GM23338 (cell line): ENCODE measurements at regions not wholly inside any gene's neighbourhood (a gene's known extent, or its start where the extent isn't known, plus 50 kb on each side); places are given as distances from the start of the nearest gene placed in this dataset.

Experiments
- ATAC-seq: fragments of 200-7000 bp; cut with Tn5 transposase; 3 replicates; pipeline ENCODE4 v1.9.1; 2020
- DNase-seq: peaks from one replicate; pipeline ENCODE4 v3.0.0-alpha.2; 2015; ENCODE audit warnings: low spot score
- H2AFZ ChIP-seq: fragments of 200-600 bp; sonication (generic); 2 replicates; pipeline ENCODE4 v1.8.0; 2016; ENCODE audit warnings: antibody characterized with exemption, mild to moderate bottlenecking, moderate library complexity
- H3F3A ChIP-seq: fragments of 200-600 bp; sonication (generic); replicated peaks from 2 replicates; pipeline ENCODE4 v1.8.0; 2017; ENCODE audit warnings: antibody characterized with exemption, mixed run types, low read depth
- H3K27ac ChIP-seq: fragments of 200-600 bp; sonication (generic); 2 replicates; pipeline ENCODE4 v1.6.1; 2016; ENCODE audit warnings: low read depth
- H3K27me3 ChIP-seq: fragments of 200-600 bp; sonication (generic); 2 replicates; pipeline ENCODE4 v1.8.0; 2016; ENCODE audit warnings: mild to moderate bottlenecking, mixed run types, moderate library complexity; ENCODE audit not compliant: insufficient read depth
- H3K36me3 ChIP-seq: fragments of 200-600 bp; sonication (generic); 2 replicates; pipeline ENCODE4 v1.8.0; 2016; ENCODE audit warnings: mild to moderate bottlenecking; ENCODE audit not compliant: insufficient read depth
- H3K4me1 ChIP-seq: fragments of 200-600 bp; sonication (generic); 2 replicates; pipeline ENCODE4 v1.8.0; 2016; ENCODE audit warnings: mild to moderate bottlenecking, moderate library complexity; ENCODE audit not compliant: insufficient read depth
- H3K4me2 ChIP-seq: fragments of 200-600 bp; sonication (generic); 2 replicates; pipeline ENCODE4 v1.7.1; 2017; ENCODE audit warnings: mixed run types
- H3K4me3 ChIP-seq: fragments of 200-600 bp; sonication (generic); 2 replicates; pipeline ENCODE4 v1.6.1; 2016; ENCODE audit warnings: mixed run types
- H3K79me2 ChIP-seq: fragments of 200-600 bp; sonication (generic); replicated peaks from 2 replicates; pipeline ENCODE4 v1.8.0; 2017; ENCODE audit warnings: mild to moderate bottlenecking; ENCODE audit not compliant: insufficient read depth
- H3K9me2 ChIP-seq: fragments of 200-600 bp; sonication (generic); 2 replicates; pipeline ENCODE4 v1.8.0; 2017; ENCODE audit not compliant: insufficient read depth
- H4K20me1 ChIP-seq: fragments of 200-600 bp; sonication (generic); replicated peaks from 2 replicates; pipeline ENCODE4 v1.8.0; 2017; ENCODE audit warnings: mild to moderate bottlenecking; ENCODE audit not compliant: insufficient read depth
- H3K27ac Mint-ChIP-seq: 2 replicates; pipeline ENCODE4 v1.8.0; 2020; ENCODE audit warnings: inconsistent platforms, mild to moderate bottlenecking, moderate library complexity, mixed read lengths
- H3K27me3 Mint-ChIP-seq: 3 replicates; pipeline ENCODE4 v1.8.0; 2022; ENCODE audit warnings: low read depth, mild to moderate bottlenecking, moderate library complexity, mixed read lengths, inconsistent platforms; ENCODE audit not compliant: insufficient read depth, poor library complexity
- H3K36me3 Mint-ChIP-seq: 3 replicates; pipeline ENCODE4 v1.8.0; 2021; ENCODE audit warnings: low read depth, mild to moderate bottlenecking, inconsistent platforms, moderate library complexity, mixed read lengths
- H3K4me1 Mint-ChIP-seq: 3 replicates; pipeline ENCODE4 v1.8.0; 2020; ENCODE audit warnings: mild to moderate bottlenecking, inconsistent platforms, mixed read lengths
- H3K4me3 Mint-ChIP-seq: 3 replicates; pipeline ENCODE4 v1.8.0; 2021; ENCODE audit warnings: moderate library complexity, mild to moderate bottlenecking, inconsistent platforms, mixed read lengths
- H3K9me3 Mint-ChIP-seq: 3 replicates; pipeline ENCODE4 v1.8.0; 2020; ENCODE audit warnings: moderate library complexity, mild to moderate bottlenecking, inconsistent platforms, mixed read lengths
- CREB1 ChIP-seq: fragments of 250-450 bp; sonication (Bioruptor Pico); IDR thresholded peaks from 2 replicates; pipeline ENCODE4 v1.5.0; 2020; ENCODE audit warnings: low read depth, mild to moderate bottlenecking, moderate library complexity
- CTCF ChIP-seq, 2 experiments: fragments of 200-600 bp in 1 of 2; sonication (generic) in 1 of 2; conservative IDR thresholded peaks; 2 replicates each; pipeline versions ENCODE4 v1.5.1 to v1.6.1; 2016 to 2017; ENCODE audit warnings: antibody characterized with exemption in 2 of 2, low read depth in 2 of 2, mild to moderate bottlenecking in 2 of 2, moderate library complexity in 1 of 2
- EZH2 ChIP-seq: fragments of 200-600 bp; sonication (generic); IDR thresholded peaks from one replicate; pipeline ENCODE4 v1.8.0; 2017; ENCODE audit warnings: antibody characterized with exemption, mild to moderate bottlenecking, low read depth; ENCODE audit not compliant: unreplicated experiment
- EZH2phosphoT487 ChIP-seq: fragments of 200-600 bp; sonication (generic); IDR thresholded peaks from one replicate; pipeline ENCODE4 v1.8.1; 2018; ENCODE audit warnings: antibody characterized with exemption; ENCODE audit not compliant: unreplicated experiment
- JUNB ChIP-seq: IDR thresholded peaks from one replicate; pipeline ENCODE4 v1.6.1; 2016; ENCODE audit warnings: antibody characterized with exemption; ENCODE audit not compliant: unreplicated experiment
- REST ChIP-seq: IDR thresholded peaks from one replicate; pipeline ENCODE4 v1.6.1; 2018; ENCODE audit warnings: antibody characterized with exemption; ENCODE audit not compliant: unreplicated experiment
- STAT1 ChIP-seq: IDR thresholded peaks from one replicate; pipeline ENCODE4 v1.6.1; 2016; ENCODE audit warnings: antibody characterized with exemption; ENCODE audit not compliant: unreplicated experiment
- ZNF114 ChIP-seq: fragments of 250-450 bp; sonication (Bioruptor Pico); IDR thresholded peaks from 2 replicates; pipeline ENCODE4 v1.5.0; 2020; ENCODE audit warnings: mild to moderate bottlenecking, moderate library complexity
- ZNF331 ChIP-seq: fragments of 250-450 bp; sonication (Bioruptor Pico); IDR thresholded peaks from 2 replicates; pipeline ENCODE4 v1.5.0; 2020; ENCODE audit warnings: low read depth, mild to moderate bottlenecking, moderate library complexity
- ZNF462 ChIP-seq: fragments of 250-450 bp; sonication (Bioruptor Pico); IDR thresholded peaks from 2 replicates; pipeline ENCODE4 v1.5.0; 2020; ENCODE audit warnings: mild to moderate bottlenecking, moderate library complexity

GRCh38 chr16:50991436-50991835 is 159.6 kb downstream of the SALL1 start (continued):
- no peak for TF ChIP-seq REST
- no peak for TF ChIP-seq EZH2
- TF ChIP-seq EZH2phosphoT487: no peak

GRCh38 chr16:50991006-50991405 is 160.1 kb downstream of the SALL1 start:
- no peak for ATAC-seq
- TF ChIP-seq ZNF331 (CRISPR knock-in tag): no peak
- no peak for TF ChIP-seq REST
- TF ChIP-seq CREB1: no peak
- no peak for TF ChIP-seq CTCF (conservative IDR thresholded peaks at IDR 0.05; ENCODE audit: low read depth in 2 of 2)
- no peak for TF ChIP-seq ZNF462 (CRISPR knock-in tag)
- TF ChIP-seq STAT1: no peak
- no peak for TF ChIP-seq JUNB
- no peak for TF ChIP-seq ZNF114 (CRISPR knock-in tag)
- TF ChIP-seq EZH2: no peak

More at GRCh38 chr16:50991006-50991405, 160.1 kb downstream of the SALL1 start:
- no peak overlapping the region for H3K4me3 Mint-ChIP-seq
- peaks cover 2% of the 10 kb centered on the region; the same call in 1 of the 3 replicates for H3K9me3 Mint-ChIP-seq
- H3K9me2 ChIP-seq: no peaks in the 10 kb centered on the region
- 0 out of 3 replicates have a peak, but pooled peaks cover under 1% of the 10 kb centered on the region for H3K4me1 Mint-ChIP-seq
- no peaks in the 10 kb centered on the region for H3K36me3 Mint-ChIP-seq
- no peaks in the 10 kb centered on the region for H4K20me1 ChIP-seq
- H3K36me3 ChIP-seq: no peaks in the 10 kb centered on the region
- H3K27me3 Mint-ChIP-seq: peaks cover 11% of the 10 kb centered on the region
- H3K79me2 ChIP-seq: no peaks in the 10 kb centered on the region
- no peak overlapping the region for H3K27ac Mint-ChIP-seq
- no peak overlapping the region for H3K27ac ChIP-seq
- H3K27me3 ChIP-seq: no peaks in the 10 kb centered on the region
- H3K4me2 ChIP-seq: no peak overlapping the region
- no peaks in the 10 kb centered on the region for H3F3A ChIP-seq
- no peak overlapping the region for H3K4me3 ChIP-seq
- no peaks in the 10 kb centered on the region for H3K4me1 ChIP-seq
- DNase-seq: no peak
- H2AFZ ChIP-seq: no peak overlapping the region
